ENCODE measurements at regions not wholly inside any gene's neighbourhood (a gene's known extent, or its start where the extent isn't known, plus 50 kb on each side); places are given as distances from the start of the nearest gene placed in this dataset.
A peak's percentile ranks its signal among the peaks of the same experiment; 100 is the strongest.
"Not testable (repeated sequence)": the region's sequence is repeated elsewhere in the genome, so short reads cannot be mapped to it uniquely, and the experiment has no call there.

DNA sequence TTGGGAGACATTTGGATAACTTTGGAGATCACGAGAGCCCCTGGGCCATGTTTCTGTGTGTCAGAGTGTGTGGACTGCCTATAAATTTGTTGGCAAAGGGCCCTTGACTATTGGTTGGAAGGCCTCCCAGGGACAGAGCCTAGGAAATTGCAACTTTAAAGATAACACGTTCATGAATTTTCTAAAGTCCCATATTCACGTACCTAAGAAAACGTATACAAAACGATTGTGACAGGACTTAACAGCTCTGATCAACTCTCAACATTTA is 55.8 kb downstream of the DOP1B start:
- Histone ChIP-seq H3K36me3 (ENCODE audit: control insufficient read depth, insufficient read depth, low read length) (peaks cover 1% of the 10 kb centered on the region), H3K27me3 (ENCODE audit: control insufficient read depth, insufficient read depth, low read length) (no peaks in the 10 kb centered on the region), H3K4me3 (ENCODE audit: low read depth, low read length) (no peak overlapping the region)
- FAIRE-seq (no peak), DNase-seq (ENCODE audit: low read depth) (no peak)
- TF ChIP-seq, protein P1, sequence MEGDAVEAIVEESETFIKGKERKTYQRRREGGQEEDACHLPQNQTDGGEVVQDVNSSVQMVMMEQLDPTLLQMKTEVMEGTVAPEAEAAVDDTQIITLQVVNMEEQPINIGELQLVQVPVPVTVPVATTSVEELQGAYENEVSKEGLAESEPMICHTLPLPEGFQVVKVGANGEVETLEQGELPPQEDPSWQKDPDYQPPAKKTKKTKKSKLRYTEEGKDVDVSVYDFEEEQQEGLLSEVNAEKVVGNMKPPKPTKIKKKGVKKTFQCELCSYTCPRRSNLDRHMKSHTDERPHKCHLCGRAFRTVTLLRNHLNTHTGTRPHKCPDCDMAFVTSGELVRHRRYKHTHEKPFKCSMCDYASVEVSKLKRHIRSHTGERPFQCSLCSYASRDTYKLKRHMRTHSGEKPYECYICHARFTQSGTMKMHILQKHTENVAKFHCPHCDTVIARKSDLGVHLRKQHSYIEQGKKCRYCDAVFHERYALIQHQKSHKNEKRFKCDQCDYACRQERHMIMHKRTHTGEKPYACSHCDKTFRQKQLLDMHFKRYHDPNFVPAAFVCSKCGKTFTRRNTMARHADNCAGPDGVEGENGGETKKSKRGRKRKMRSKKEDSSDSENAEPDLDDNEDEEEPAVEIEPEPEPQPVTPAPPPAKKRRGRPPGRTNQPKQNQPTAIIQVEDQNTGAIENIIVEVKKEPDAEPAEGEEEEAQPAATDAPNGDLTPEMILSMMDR (IDR thresholded peaks at IDR 0.05; ENCODE audit: insufficient read depth, low read length, severe bottlenecking) = no peak

DNA sequence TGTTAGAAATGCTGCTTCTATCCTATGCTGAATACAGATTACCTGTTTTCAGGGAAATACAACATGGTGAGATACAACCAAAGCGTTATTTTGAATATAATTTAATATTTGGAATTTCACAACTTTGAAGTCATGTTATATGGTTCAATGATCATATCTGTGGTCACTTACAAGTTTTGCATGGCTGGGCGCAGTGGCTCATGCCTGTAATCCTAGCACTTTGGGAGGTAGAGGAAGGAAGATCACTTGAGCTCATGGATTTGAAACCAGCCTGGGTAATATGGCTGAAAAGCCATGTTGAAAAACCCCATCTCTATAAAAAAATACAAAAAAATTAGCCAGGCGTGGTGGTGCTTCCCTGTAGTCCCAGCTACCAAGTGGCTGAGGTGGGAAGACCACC is 57.9 kb downstream of the DOP1B start:
- H3K27me3 ChIP-seq (ENCODE audit: control insufficient read depth, insufficient read depth, low read length) = no peaks in the 10 kb centered on the region
- FAIRE-seq (no peak), DNase-seq (ENCODE audit: low read depth) (no peak)
- peaks cover 1% of the 10 kb centered on the region for H3K36me3 ChIP-seq (ENCODE audit: control insufficient read depth, insufficient read depth, low read length)
- no peak overlapping the region for H3K4me3 ChIP-seq (ENCODE audit: low read depth, low read length)
- TF ChIP-seq, protein P1 (IDR thresholded peaks at IDR 0.05; ENCODE audit: insufficient read depth, low read length, severe bottlenecking) = no peak

DNA sequence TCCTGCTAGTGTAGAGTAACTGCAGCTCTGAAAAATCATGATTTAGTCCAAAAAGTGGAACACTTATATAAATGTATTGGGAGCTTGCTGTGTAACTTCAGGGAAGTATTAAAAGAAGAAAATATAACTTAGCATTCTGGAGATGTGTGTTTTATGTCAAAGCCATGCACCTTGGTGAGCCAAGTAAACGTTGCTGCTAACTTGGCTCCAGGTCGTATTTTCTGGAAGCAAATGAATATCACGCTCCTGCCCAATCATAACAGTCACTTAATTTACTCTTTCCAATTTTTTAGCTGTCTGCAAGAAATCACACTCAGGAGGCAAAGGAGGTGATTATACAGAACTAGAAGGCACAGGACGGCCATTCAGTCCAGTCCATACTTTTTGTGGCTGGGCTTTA is 61.1 kb downstream of the DOP1B start:
- H3K36me3 ChIP-seq (ENCODE audit: control insufficient read depth, insufficient read depth, low read length) = peaks cover 1% of the 10 kb centered on the region
- TF ChIP-seq, protein P1 (IDR thresholded peaks at IDR 0.05; ENCODE audit: insufficient read depth, low read length, severe bottlenecking) = no peak
- H3K27me3 ChIP-seq (ENCODE audit: control insufficient read depth, insufficient read depth, low read length) = no peaks in the 10 kb centered on the region
- H3K4me3 ChIP-seq (ENCODE audit: low read depth, low read length) = no peak overlapping the region
- DNase-seq (ENCODE audit: low read depth) (no peak), FAIRE-seq (no peak)

DNA sequence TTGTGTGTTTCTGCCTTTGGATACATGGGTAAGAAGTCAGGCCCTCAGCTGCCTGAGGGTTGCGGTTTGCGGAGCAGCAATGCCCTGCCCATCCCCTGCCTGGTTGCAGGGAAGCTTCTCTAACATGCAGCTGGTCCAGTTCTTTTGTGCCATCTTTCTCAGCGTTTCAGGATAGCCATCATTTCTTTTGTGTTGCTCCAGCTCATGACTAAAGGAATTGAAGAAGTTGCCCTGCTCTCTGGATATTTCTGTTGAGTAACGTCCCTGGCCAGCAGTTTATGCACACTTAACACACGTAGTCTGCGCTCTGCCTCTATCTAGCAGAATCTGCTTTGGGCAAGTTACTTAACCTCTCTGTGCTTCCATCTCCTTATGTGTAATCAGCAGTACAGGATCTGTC is 62.1 kb downstream of the DOP1B start:
- Histone ChIP-seq H3K27me3 (ENCODE audit: control insufficient read depth, insufficient read depth, low read length) (no peaks in the 10 kb centered on the region), H3K36me3 (ENCODE audit: control insufficient read depth, insufficient read depth, low read length) (peaks cover 1% of the 10 kb centered on the region), H3K4me3 (ENCODE audit: low read depth, low read length) (no peak overlapping the region)
- FAIRE-seq = peak; percentile 85
- no peak for DNase-seq (ENCODE audit: low read depth)
- TF ChIP-seq, protein P1 (IDR thresholded peaks at IDR 0.05; ENCODE audit: insufficient read depth, low read length, severe bottlenecking) = no peak

DNA sequence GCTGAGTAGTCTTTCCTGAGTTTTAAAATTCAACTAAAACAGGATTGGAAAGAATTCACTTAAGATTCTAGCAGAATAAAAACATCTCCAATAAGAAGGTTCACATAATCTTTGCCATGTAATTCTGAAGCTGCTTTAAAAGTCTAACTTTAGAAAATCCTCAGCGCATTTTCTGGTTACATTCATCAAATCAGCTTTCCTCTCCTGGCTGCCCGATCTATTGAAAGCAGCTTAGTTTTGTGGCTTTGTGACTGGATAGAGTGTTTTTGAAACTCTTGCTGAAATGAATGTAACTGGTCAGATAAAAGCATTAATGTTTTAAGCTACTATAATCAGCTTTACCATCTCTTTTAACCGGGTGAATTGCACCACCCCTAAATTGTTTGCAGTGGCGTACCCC is 66.8 kb downstream of the DOP1B start:
- no peak for FAIRE-seq
- Histone ChIP-seq H3K36me3 (ENCODE audit: control insufficient read depth, insufficient read depth, low read length) (peaks cover 2% of the 10 kb centered on the region), H3K27me3 (ENCODE audit: control insufficient read depth, insufficient read depth, low read length) (no peaks in the 10 kb centered on the region), H3K4me3 (ENCODE audit: low read depth, low read length) (no peak overlapping the region)
- TF ChIP-seq, protein P1 (IDR thresholded peaks at IDR 0.05; ENCODE audit: insufficient read depth, low read length, severe bottlenecking) = no peak
- no peak for DNase-seq (ENCODE audit: low read depth)

DNA sequence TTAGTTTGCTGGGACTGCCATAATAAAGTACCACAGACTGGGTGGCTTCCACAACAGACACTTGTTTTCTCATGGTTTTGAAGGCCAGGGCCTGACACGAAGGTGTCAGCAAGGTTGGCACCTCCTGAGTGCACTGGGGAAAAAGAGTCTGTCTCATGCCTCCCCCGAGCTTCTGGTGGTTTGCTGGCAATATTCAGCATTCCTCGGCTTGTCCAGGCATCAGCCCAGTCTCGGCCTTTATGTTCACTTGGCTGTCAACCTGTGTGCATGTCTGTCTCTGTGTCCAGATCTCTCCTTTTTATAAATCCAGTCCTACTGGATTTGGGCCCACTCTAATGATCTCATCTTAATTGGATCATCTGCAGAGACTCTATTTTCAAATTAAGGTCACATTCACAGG is 72.6 kb downstream of the DOP1B start:
- FAIRE-seq = peak; percentile 87
- H3K27me3 ChIP-seq (ENCODE audit: control insufficient read depth, insufficient read depth, low read length) = no peaks in the 10 kb centered on the region
- H3K36me3 ChIP-seq (ENCODE audit: control insufficient read depth, insufficient read depth, low read length) = peaks cover 3% of the 10 kb centered on the region
- H3K4me3 ChIP-seq (ENCODE audit: low read depth, low read length) = no peak overlapping the region
- TF ChIP-seq, protein P1 (IDR thresholded peaks at IDR 0.05; ENCODE audit: insufficient read depth, low read length, severe bottlenecking) = no peak
- DNase-seq (ENCODE audit: low read depth) = peak; percentile 81

DNA sequence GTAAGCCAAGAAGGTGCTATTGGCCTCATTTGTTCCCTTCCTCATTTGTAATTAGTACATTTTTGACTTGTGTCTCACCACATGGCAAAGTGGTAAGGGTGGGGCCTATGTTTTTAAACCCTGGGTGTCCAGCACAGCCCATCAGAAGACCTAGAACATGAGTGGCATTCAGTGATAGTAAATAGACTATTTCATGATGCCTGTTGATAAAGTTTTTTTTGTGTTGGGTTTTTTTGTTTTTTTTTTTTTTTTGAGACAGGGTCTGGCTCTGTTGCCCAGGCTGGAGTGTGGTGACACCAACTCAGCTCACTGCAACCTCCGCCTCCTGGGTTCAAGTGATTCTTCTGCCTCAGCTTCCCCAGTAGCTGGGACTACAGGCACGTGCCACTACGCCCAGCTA is 74.8 kb downstream of the DOP1B start:
- H3K4me3 ChIP-seq (ENCODE audit: low read depth, low read length); H3K36me3 ChIP-seq (ENCODE audit: control insufficient read depth, insufficient read depth, low read length); FAIRE-seq; DNase-seq (ENCODE audit: low read depth); H3K27me3 ChIP-seq (ENCODE audit: control insufficient read depth, insufficient read depth, low read length): not testable (repeated sequence)
